ENCODE measurements at regions not wholly inside any gene's neighbourhood (a gene's known extent, or its start where the extent isn't known, plus 50 kb on each side); places are given as distances from the start of the nearest gene placed in this dataset.

DNA sequence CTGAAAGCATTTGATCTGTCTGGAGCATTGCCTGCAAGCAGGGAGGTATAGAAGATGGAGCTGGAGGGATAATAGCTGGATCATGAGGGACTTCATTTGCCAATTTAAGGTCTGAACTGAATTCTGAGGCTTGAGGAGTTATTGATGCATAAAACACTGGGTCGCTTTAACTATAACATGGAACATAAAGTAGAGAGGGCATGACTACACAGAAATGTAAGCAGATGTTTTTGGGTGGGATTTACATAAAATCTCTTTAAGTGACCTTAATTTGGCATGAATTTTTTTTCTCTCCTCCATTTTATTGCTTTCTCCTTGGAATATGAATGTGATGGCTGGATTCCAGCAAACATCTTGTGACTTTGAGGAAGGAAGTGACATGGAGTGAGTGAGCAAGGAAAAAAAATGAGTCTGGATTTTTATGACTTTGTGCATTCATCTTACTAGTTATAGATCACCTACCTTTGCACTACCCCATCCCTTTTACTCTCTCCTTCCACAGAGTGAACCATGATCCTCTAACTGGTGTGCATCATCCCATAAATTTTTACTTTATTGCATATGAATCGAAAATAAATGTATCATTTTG, 356.0 kb downstream of the DUSP6 start:
- TF ChIP-seq, protein P1, sequence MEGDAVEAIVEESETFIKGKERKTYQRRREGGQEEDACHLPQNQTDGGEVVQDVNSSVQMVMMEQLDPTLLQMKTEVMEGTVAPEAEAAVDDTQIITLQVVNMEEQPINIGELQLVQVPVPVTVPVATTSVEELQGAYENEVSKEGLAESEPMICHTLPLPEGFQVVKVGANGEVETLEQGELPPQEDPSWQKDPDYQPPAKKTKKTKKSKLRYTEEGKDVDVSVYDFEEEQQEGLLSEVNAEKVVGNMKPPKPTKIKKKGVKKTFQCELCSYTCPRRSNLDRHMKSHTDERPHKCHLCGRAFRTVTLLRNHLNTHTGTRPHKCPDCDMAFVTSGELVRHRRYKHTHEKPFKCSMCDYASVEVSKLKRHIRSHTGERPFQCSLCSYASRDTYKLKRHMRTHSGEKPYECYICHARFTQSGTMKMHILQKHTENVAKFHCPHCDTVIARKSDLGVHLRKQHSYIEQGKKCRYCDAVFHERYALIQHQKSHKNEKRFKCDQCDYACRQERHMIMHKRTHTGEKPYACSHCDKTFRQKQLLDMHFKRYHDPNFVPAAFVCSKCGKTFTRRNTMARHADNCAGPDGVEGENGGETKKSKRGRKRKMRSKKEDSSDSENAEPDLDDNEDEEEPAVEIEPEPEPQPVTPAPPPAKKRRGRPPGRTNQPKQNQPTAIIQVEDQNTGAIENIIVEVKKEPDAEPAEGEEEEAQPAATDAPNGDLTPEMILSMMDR (optimal IDR thresholded peaks at IDR 0.05 in 1 of 3, IDR thresholded peaks at IDR 0.05 in 1 of 3, conservative IDR thresholded peaks at IDR 0.05 in 1 of 3; ENCODE audit: extremely low read depth in 1 of 3, insufficient read depth in 2 of 3, low read length in 3 of 3): no peak
- TF ChIP-seq EZH2 (IDR thresholded peaks at IDR 0.05; ENCODE audit: low read length): no peak
